Mucosa of descending colon (tissue), 3 donors: ENCODE measurements at regions not wholly inside any gene's neighbourhood (a gene's known extent, or its start where the extent isn't known, plus 50 kb on each side); places are given as distances from the start of the nearest gene placed in this dataset.

Experiments
- ATAC-seq: fragments of 200-7000 bp; cut with Tn5 transposase; one replicate; pipeline ENCODE4 v1.9.1; 2020; ENCODE audit warnings: mild to moderate bottlenecking, moderate library complexity
- DNase-seq, 3 donors: peaks; one replicate each; pipeline ENCODE4 v3.0.0-alpha.2; 2020
- H3K36me3 ChIP-seq: fragments of 200-600 bp; one replicate; pipeline ENCODE4 v1.8.0; 2021; ENCODE audit warnings: low read depth, mild to moderate bottlenecking
- H3K4me1 ChIP-seq: fragments of 200-600 bp; one replicate; pipeline ENCODE4 v1.8.0; 2021; ENCODE audit warnings: low read depth, mild to moderate bottlenecking
- H3K4me3 ChIP-seq: fragments of 200-600 bp; one replicate; pipeline ENCODE4 v1.8.0; 2021; ENCODE audit warnings: mild to moderate bottlenecking
- H3K9me3 ChIP-seq: fragments of 200-600 bp; one replicate; pipeline ENCODE4 v1.8.0; 2021; ENCODE audit warnings: mild to moderate bottlenecking
- intact Hi-C, 2 donors: fragments of 100-400 bp; cut with DNase I in 1 of 2; cut with micrococcal nuclease in 1 of 2; formaldehyde crosslinking; loops; one replicate each; pipeline versions ENCODE4 v1.11.0 to v1.11.1; 2022; cut with DNase I, micrococcal nuclease
- TF ChIP-seq, protein P1 (sequence below): fragments of 200-600 bp; IDR thresholded peaks from one replicate; pipeline ENCODE4 v1.8.0; 2022; ENCODE audit warnings: antibody characterized with exemption, mild to moderate bottlenecking
- donor health status: DM: no; HTN: no; CAD: no; lungs with moderate emphysema.
- donor health status: DM: no; HTN: no; CAD: no.
- donor health status: DM: no; HTN: yes; CAD: no.

DNA sequence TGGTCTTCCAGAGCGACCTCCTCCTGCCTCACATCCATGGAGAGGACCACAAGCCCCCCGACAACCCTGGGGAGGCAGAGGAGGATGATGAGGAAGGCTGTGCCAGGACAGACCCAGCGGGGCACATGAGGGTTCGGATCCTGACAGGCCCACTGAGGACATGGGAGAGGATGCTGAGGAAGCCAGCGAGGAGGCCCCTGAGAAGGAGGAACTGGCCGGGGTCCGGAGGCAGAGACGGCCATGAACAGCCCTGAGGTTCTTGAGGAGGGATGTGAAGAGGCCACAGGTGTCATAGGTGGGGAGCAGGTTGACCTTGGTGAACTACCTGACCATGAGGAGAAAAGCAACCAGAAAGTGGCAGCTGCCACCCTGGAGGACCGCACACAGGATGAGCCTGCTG is 54.9 kb upstream of the WNT7A start:
- DNase-seq (no peak), ATAC-seq (no peak)
- H3K9me3 ChIP-seq, result no peaks in the 10 kb centered on the region
- intact Hi-C loops, result no loop called here
- H3K36me3 ChIP-seq, result no peaks in the 10 kb centered on the region
- TF ChIP-seq, protein P1, sequence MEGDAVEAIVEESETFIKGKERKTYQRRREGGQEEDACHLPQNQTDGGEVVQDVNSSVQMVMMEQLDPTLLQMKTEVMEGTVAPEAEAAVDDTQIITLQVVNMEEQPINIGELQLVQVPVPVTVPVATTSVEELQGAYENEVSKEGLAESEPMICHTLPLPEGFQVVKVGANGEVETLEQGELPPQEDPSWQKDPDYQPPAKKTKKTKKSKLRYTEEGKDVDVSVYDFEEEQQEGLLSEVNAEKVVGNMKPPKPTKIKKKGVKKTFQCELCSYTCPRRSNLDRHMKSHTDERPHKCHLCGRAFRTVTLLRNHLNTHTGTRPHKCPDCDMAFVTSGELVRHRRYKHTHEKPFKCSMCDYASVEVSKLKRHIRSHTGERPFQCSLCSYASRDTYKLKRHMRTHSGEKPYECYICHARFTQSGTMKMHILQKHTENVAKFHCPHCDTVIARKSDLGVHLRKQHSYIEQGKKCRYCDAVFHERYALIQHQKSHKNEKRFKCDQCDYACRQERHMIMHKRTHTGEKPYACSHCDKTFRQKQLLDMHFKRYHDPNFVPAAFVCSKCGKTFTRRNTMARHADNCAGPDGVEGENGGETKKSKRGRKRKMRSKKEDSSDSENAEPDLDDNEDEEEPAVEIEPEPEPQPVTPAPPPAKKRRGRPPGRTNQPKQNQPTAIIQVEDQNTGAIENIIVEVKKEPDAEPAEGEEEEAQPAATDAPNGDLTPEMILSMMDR, result no peak
- no peak overlapping the region for H3K4me3 ChIP-seq
- no peaks in the 10 kb centered on the region for H3K4me1 ChIP-seq

DNA sequence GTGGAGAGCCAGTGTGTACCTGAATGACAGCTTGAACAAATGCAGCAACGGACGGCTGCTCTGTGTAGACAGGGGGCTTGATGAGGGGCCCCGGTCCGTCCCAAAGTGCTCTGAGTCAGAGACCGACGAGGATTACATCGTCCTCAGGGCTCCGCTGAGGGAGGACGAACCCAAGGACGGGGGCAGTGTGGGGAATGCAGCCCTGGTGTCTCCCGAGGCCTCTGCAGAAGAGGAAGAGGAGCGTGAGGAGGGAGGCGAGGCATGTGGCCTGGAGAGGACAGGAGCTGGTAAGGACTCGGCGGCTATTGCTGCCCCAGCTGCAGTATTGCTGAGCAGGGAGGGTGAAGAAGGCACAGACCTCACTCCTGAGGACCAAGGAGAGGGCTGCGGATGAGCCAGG is 54.4 kb upstream of the WNT7A start:
- ATAC-seq, result no peak

DNA sequence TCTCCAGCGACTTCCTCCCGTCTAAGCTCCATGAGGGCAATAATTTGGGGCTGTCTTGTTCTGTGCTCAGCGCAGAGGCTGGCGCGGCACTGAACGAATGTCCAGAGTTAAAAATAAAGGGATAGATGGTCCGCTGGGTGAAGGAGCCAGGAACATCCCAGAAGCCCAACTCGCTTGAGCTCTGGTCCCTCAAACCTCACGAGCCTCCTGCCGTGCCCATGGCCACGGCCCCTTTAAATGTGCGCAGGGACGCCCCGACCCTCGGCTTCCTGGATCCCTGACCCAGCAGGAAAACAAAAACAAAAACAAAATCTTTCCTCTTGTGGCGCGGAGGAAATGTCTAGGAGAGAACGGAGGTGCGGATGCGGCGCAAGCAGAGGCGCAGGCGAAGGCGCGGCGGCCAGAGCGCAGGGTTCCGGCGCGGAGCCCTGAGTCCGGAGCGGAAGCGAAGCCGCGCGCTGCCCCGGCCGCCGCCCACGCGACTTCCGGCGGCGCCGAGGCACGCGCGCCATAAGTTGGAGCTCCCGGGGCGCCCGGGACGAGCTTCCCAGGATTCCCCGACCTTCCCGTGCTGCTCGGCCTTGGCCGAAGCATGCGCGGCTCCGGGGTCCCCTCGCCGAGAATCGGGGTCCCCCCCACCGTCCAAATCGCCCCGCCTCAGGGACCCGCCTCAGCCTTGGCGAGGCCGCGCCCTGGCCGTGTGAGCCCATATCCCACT is 52.9 kb upstream of the WNT7A start:
- TF ChIP-seq, protein P1, result no peak
- Histone ChIP-seq H3K4me1 (no peaks in the 10 kb centered on the region), H3K36me3 (no peaks in the 10 kb centered on the region), H3K4me3 (no peak overlapping the region), H3K9me3 (no peaks in the 10 kb centered on the region)
- intact Hi-C loops, result no loop called here
- DNase-seq (no peak), ATAC-seq (no peak)

More for the DNA sequence above, 54.4 kb upstream of the WNT7A start:
- no peaks in the 10 kb centered on the region for H3K36me3 ChIP-seq
- no peaks in the 10 kb centered on the region for H3K4me1 ChIP-seq
- H3K4me3 ChIP-seq, result no peak overlapping the region
- intact Hi-C loops, result no loop called here
- DNase-seq, result no peak
- H3K9me3 ChIP-seq, result no peaks in the 10 kb centered on the region
- TF ChIP-seq, protein P1, result no peak

DNA sequence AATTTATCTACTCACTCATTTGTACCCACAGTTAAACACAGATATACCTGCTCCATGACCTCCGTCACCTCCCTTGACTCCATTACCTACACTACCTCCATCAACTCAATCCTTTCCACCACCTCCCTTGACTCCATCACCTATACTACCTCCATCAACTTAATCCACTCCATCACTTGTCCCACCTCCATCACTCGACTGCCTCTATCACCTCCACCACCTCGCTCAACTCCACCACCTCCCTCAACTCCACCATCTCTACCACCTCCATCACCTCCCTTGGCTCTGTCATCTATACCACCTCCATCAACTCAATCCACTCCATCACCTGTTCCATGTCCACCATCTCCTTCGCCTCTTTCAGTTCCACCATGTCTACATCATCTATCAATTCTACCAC is 51.3 kb upstream of the WNT7A start:
- ATAC-seq (no peak), DNase-seq (no peak)
- H3K4me1 ChIP-seq, result no peaks in the 10 kb centered on the region

More for the DNA sequence above, 51.3 kb upstream of the WNT7A start:
- intact Hi-C loops, result no loop called here
- TF ChIP-seq, protein P1, result no peak
- Histone ChIP-seq H3K4me3 (no peak overlapping the region), H3K36me3 (no peaks in the 10 kb centered on the region), H3K9me3 (no peaks in the 10 kb centered on the region)
